ENCODE measurements at regions not wholly inside any gene's neighbourhood (a gene's known extent, or its start where the extent isn't known, plus 50 kb on each side); places are given as distances from the start of the nearest gene placed in this dataset.

DNA sequence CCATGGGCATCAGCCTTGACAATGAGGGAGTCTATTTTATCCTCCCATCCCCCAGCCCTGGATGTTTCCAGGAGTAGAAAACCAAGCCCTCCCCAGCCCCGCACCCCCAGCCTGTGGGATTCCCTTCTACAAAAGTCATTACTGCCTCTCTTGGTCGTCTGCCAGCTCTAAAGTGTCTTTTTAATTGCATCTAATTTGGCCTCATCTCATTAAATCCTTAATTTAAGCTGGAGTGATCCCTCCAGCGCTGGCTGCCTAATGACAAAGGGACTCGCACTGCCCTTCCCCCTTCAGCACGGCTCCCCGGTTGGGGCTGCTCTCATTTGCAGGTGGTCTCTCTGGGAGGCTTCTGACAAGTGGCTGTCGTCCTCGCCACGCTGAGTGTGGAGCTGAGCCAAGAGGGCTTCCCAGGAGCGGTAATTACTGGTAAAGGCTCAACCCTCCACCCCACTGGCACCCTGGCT, 107.9 kb upstream of the ALDH1B1 start:
- DNase-seq: no peak

DNA sequence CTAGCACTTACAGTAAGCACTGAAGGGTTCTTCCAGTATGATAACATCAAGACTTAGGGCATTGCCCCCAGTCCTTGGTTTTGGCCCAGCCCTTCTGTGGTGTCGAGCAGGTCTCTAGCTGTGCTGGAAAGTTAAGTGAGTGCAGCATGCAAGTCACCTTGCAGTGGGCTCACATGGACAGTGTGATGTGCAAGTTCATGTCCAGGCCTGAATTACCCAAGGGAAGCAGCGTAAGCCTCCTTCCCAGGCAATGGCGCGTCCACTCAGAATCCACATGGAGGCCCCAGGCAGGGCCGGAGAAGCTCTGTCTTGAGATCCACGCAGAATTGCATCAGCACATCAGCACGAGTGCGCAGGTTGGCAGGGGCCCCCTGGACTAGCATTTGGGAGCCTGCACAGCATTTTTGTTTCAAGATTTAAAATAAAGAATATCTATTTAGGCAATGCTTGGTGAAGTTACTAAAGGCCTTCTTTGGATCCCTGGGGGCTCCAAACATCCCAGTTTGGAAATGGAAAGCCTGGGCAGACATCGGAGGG, 108.4 kb upstream of the ALDH1B1 start:
- DNase-seq: no peak

DNA sequence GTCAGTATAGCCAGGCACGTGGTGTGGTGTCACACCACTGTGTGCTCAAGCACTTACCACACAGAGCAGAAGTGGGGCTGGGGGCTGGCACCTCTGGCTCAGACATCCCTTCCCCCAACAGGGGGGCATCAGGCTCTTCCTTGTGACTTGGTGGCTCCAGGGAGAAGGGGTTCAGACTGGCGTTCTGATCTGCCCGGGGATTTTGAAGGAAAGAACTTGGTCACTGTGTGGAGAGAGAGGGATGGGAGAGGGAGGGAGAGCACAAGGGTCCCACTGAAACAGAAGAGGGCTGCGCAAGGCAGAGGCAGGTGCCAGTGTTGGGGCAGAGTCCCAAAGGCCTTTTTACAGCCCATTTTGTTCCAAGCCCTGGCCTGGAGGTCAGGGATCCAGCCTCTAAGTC, 109.7 kb upstream of the ALDH1B1 start:
- no peak for DNase-seq

DNA sequence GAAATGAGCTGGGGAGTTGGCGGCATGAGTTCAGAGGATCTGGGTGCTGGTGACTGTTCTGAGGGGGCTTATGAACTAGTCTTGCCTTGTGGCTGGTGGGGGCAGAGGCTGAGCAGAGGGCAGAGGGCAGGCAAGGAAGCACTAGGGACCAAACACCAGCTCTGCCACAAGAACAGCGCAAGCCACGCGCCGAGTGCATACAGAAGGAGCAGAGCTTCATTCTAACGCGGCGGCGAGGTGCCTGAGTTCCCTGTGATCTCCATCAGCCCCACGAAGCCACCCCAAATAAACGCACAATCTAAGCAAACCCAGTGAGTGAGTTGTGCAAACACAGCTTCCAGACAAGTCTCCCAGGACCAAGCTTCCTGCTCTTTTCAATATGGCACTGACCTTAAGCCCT, 110.6 kb upstream of the ALDH1B1 start:
- DNase-seq: no peak

DNA sequence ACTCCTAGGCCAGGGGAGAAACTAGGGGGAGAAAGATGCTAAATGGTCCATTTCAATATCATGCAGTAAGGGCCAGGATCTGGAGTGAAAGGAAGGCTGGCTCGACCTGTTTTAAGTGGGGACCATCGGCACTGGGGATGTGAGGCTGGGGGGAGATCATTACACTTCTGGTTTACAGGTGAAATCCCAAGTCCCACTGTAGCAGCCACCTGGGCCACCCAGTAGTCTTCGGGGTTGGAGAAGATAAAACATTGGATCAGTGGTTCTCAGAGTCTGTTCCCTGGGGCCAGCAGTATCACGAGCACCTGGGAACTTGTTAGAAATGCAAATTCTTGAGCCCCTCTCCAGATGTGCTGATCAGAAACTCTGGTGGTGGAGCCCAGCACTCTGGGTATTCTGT, 111.3 kb upstream of the ALDH1B1 start:
- no peak for DNase-seq

DNA sequence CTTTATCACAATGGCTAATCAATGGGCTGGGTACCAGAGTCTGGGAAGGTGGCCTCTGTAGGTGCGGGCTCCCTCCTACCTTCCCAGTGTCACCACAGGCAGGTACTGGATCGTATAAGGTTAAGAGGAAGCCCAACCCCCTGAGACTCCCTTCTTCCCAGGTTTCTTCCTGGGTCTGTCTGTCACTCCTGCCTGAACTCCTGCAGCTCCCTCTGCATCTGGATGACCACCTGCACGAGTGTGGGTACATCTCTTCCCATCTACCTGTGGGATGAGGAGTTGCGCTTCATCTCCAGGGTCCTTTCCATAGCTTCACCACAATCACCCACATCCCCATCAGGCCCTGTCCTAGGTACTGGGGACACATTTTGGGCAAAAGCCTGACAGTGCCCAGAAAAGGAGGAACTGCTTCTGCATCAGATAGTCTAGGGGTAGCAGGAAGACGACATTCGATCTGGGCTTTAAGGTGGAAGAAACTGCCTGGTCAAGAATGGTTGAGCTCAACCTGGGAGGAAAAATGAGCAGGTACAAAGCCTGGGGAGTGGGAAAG, 112.2 kb upstream of the ALDH1B1 start:
- DNase-seq: no peak

DNA sequence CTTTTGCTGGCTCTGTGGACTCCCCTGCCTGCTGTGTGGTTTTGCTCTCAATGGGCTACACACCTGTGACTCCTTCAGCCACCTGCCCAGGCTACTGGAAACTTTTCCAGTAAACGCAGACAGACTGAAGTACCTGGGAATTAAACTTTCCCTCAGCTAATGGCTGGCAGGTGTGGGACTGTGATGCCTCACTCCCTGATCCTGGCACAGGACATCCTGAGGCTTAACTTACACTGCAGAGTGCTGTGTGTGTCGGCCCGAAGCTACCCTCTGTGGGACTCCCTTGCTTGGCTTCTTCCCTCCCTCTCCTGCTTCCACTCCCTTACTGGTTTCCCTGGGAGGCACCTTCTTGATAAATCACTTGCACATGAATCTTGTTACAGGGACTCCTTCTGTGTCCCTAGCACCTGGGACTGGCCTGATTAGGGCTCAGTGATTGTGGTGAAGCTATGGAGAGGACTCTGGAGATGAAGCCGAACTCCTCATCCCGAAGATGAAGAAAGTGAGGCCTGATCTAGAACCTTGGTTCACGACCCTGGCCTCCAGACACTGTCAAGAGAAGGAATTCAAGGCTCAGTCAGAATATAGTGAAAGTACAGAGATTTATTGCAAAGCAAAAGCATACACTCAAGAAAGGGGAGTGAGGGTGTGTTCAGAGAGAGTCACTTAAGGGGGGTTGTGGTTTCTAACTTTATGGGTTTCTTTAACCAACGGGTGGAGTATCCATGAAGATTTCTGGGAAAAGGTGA, 113.4 kb upstream of the ALDH1B1 start:
- DNase-seq: no peak

DNA sequence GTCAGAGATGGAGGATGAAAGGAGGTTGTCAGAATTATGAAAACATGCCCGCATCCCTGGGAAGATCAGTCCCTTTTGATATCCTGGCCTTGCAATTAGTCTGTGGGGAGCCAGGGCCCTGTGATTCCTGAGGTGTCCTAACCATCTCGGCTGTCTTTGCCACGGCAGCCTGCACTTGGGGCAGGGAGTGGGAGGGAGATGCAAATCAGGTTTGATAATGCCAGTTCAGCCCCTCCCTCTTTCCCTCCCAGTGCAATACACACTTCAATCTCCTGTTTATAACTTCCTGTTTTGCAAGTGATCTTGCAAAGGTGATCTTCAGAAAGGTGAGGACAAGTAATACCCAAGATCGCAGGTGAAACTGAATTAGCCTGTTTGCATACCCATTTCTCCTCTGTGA, 114.0 kb upstream of the ALDH1B1 start:
- no peak for DNase-seq

DNA sequence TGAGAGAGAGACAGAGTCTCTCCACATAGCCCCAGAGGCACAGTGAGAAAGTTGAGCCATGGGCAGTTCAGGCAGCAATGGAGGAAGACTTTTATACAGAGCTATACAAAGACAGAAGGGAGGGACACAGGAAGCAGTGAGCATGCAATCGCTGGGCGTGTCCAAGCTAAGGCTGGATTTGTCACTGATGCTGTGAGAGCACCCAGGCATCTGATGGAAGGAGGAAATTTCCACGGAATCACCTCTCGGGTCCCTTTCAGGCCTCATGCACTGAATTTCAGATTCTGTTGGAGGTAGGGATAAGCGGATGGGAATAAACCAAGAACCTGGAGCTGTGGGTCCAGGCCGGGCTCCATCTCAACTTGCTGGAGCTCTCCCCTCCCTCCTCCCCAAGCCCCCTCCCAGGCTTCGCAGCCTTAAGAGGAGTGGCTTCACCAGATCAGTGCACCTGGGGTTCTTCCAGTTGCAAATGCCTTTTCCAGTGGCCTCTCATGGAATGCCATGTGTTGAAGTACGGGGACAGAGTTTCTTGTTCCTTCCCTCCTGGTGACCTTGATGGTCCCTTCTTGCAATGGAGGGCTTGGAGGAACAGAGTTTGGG, 114.8 kb upstream of the ALDH1B1 start:
- DNase-seq: no peak

DNA sequence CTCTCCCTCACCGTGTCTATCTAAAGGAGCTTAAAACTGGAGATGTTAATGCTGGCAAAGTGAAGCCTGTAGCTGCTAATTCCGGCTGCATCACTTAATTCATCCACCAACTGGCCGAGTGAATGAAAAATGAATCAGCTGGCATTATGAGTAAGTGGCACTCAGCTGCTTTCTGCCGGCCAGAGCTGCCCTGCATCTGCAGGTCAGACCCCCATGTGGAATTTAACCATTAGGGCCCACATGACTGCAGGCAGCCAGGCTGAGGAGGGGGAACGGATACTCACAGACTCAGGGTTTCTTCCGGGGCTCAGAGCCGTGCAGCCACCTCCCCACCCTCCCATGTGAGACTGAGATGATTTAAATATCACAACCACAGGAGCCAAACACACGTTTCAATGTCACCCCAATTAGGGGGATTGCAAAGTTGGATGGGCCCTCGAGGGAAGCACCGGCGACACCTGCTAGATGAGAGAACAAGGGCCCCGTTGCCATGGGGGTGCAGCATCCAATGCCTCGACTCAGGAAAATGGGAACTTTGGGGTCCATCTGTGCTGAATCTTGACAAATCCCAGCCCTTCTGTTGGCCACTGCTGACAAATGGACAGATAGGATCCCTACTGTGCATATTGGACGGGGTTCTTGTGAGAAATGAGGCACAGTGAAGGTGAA, 115.6 kb upstream of the ALDH1B1 start:
- no peak for DNase-seq

DNA sequence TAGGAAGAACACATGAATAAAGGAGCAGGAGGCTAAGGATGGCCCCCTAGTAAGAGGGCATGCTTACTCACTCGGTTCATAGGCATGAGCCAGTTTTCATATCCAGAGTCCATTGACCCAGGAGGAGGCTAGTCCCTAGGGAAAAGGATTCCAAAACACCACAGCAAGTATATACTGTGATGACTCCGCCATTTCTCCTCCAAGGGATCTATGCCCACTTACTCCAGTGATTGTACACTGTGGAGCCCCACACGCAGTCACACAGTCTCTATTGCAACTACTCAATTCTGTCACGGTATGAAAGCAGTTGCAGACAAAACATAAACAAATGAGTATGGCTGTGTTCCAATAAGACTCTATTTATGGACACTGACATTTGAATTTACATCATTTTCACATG, 117.7 kb upstream of the ALDH1B1 start:
- no peak for DNase-seq

DNA sequence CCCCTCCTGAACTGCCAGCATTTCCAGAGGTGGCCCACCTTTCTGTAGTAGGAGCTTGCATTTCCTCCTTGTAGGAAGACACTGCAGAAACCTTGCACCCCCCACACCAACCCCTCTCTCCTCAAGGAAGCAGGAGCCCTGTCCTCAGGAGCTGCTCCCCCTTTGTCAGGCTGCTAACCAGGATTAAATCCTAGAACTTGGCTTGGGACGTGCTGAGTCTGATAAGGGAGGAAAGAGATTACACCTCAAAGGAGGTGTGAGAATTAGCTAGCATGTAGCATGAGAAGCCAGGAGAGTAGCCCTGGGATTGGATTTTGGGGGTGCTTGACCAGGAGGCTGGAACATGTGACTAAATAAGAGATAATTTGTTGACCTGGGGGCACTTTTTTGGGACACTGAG, 119.8 kb upstream of the ALDH1B1 start:
- no peak for DNase-seq

DNA sequence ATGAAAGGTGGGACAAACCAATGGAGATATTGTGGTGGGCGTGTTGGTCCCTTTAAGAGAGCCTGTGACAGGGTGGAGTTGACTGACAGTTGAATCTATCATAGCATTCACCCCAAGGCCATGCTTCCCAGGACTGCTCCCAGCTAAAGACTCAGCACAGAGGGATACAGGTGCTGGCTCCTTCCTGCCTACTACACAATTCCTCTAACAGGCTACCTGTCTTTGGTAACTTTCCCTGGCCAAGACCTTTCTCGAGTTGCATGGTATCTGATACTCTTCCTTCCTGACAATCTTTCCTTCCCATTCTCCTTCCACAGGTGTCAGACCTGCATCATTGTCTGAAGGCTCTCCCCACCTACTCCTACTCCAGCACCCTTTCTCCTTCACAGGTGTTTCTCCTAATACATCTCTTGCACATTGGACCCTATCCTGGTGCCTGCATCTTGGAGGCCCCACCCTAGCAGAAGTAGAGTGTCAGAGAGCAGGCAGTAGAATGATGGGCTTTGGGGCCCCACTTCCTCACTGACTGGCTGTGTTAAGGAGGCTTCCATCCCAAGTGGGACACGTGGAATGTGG, 120.7 kb upstream of the ALDH1B1 start:
- no peak for DNase-seq

DNA sequence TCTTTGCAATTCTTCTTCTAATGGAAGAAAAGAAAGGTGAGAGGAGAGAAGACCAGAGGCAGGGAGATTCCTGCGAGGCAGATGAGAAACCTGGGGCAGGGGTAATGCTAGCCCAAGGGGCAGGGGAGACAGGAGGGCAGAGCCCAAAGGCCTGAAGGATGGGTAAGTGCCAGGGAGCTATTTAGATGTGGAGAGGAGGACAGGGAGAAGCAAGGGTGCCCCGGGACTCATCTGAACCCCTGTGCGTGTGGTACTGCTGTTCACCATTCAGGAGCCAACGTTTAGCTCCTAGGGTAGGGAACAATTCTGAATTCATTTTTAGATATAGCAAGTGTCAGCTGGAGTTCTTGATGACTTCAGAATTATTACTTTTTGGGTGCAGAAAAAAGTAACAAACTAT, 122.7 kb upstream of the ALDH1B1 start:
- DNase-seq: no peak

DNA sequence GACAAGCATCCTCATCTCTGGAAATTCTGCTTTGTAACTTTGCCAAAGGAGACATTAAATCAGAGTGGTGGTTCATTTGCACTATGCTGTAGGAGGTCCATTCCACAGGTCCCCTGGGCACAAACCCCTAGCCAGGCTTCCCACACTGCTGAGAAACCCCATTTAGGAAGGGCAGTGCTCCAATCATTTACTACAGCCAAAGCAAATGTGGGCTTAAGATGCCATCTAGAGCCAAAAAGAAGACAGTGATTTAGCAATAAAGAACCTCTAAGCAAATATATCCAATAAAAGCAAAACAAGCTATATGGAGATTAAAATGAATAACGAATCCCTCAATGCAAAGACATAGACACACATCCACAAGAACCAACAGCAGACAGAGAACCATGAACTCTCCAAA, 129.0 kb upstream of the ALDH1B1 start:
- DNase-seq: no peak

DNA sequence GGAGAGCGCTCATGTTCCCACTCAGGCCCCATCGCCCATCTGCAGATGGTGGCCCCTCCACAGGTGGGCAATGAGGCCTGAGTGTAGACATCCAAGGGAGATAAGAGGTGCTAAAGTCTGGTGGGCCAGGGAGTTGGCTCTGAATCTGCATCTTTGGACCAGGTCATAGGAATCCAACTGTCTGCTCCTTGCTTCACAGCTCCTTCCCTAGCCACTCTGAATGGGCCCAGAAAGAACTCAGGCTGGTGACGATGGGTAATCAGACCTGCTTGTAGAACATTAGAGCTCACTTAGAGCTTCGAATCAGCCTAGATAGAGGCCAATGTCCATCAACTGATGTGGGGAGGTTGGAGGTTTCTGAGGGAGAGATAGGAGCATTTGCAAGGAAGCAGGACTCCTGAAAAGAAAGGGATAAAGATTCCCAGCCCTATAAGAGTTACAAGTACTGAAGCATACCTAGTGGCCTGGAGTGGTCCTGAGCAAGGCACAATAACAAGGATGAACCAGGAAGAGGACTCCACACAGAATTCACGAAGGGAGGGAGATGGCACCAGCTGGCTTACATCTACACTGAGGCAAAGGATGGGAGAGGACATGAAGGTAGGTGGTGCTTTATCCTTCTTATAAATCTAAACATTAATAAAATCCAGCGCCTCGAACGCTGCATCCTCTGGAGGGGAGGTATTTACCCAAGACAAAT, 132.8 kb upstream of the ALDH1B1 start:
- DNase-seq: no peak

DNA sequence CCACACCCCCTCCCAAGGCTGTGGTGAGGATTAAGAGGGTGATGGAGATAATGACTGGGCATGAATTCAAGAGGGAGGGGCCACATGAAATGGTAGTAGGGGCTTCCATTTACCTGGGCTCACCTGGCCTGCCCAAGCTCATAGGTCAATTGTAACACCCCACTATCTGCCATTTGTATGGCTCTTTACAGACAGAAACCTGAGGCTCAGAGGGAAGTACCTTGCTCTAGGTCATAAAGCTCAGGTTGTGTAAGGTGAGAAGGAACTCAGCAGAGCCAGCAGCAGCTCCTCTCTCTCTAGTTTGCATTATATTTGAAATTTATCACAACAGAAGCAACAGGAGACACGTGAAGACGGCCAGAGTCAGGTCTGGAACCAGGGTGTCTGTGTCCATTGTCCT, 133.4 kb upstream of the ALDH1B1 start:
- no peak for DNase-seq

DNA sequence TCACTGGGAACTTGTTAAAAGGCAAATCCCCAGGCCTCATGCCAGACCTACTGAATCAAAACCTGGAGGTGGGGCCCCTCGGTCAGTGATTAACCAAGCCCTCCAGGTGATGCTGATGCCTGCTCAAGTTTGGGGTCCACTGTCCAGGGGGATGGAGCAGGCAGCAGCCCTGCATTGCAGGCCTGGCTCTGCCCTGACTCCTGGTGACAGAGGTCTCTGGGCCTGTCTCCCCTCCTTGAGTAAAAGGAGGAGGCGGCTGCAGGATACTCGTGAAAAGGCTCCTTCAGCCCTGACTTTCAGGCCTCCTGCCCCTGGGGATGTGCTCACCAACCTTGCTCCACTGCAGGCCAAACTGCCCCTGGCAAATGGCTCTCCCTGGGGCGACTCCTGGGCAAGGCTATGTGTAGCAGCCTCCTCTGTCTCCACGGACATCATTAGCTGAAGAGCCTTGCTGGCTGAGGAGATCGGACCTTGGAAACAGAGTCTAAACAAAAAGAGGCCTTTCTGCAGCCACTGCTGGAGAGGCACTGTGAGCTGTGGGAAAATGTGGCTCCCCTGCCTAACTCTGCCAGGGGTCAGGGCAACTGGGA, 134.8 kb upstream of the ALDH1B1 start:
- no peak for DNase-seq

DNA sequence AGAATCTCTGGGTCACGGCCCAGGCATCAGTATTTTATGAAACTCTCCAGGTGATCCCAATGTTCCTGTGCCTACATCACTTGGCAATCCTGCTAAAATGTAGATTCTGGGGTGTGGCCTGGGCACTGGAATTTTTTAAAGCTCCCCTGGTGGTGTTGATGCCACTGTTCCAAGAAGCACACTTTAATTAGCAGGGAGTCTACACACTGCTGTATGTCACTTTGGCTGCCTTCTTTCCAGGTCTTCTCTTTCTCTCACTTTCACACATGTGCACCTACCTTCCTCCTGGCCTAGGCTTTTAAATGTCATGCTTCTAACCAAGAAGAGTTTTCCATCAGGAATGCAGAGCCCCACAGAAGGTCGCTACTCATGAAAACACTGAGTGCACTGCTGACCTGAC, 136.0 kb upstream of the ALDH1B1 start:
- no peak for DNase-seq

DNA sequence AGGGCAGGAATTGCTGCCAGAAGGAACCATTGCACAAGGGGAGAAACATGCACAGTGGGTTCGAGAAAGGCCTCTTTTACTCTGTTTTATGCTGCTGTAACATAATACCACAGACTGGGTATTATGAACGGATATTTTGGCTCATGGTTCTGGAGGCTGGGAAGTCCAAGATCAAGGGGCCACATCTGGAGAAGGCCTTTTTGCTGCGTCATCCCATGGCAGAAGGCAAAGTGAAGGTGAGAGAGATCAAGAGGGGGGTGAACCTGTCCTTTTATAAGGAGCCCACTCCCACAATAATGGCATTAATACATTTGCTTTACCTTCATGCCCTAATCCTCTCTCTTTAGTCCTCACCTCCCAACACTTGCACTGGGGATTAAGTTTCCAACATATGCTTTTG, 136.9 kb upstream of the ALDH1B1 start:
- DNase-seq: no peak

DNA sequence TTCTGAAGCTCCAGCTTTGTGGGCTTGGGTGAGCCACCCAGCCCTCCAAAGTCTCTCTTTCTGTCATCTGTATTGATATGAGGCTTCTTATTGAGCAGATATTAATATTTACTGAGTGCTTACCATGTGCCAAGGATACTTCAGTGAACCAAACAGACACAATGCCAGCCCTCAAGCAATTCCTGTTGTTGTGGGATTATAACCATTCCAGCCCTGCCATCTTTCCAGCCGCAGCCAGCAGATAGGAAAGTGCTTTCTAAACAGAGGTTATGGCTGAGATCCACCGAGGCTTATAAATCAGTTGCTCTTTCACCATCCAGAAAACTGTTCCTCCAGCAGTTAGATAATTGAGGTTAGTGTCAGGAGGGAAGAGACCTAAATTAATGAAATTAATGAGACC, 137.7 kb upstream of the ALDH1B1 start:
- DNase-seq: no peak

DNA sequence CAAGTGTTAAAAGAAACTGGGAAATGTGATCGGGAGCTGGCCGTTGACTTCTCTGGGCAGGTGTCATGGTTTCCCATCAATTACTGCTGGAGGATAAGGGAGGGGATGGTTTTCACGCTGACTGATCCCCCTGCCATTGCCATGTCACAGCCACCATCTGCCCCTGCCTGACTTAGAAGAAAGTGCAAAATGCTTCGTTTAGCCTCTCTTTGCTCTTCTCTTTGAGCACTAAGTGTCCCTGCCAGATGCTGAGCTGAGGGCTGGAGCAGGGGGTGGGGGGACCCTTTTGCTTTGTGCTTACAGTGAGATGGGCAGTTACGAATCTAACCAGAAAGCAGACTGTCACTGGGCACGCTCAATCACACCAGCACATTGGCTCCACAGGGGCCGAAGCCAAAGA, 138.4 kb upstream of the ALDH1B1 start:
- DNase-seq: no peak

Data from activated CD4-positive, alpha-beta T cell treated with anti-CD3 and anti-CD28 coated beads, Interleukin-2, amount 50 U/mL, for 16 hours (primary cell).